ENCODE measurements at regions not wholly inside any gene's neighbourhood (a gene's known extent, or its start where the extent isn't known, plus 50 kb on each side); places are given as distances from the start of the nearest gene placed in this dataset.
A peak's percentile ranks its signal among the peaks of the same experiment; 100 is the strongest.

GRCh38 chr5:44641820-44642219, 166.9 kb upstream of the MRPS30 start:
- no peaks in the 10 kb centered on the region for H3K36me3 Mint-ChIP-seq (ENCODE audit: low read depth)
- WGBS, 2 experiments (ENCODE audit: insufficient coverage in 1 of 2, insufficient read length in 1 of 2): 96 to 100% methylated on average over 1 to 2 of the region's 2 CpGs

GRCh38 chr5:44640945-44641456, 167.7 kb upstream of the MRPS30 start:
- no peak overlapping the region for H3K27ac Mint-ChIP-seq
- no peaks in the 10 kb centered on the region for H3K9me3 Mint-ChIP-seq
- no peaks in the 10 kb centered on the region for H3K27me3 Mint-ChIP-seq (ENCODE audit: insufficient read depth)
- no peak overlapping the region for H3K4me3 ChIP-seq (ENCODE audit: low read length)
- no peak overlapping the region for H3K27ac ChIP-seq (ENCODE audit: low read depth, low read length)
- 88 to 100% methylated on average over 3 to 5 of the region's 5 CpGs for WGBS, 2 experiments (ENCODE audit: insufficient coverage in 1 of 2, insufficient read length in 1 of 2)
- H3K36me3 ChIP-seq (ENCODE audit: control insufficient read depth, insufficient read depth, low read length): no peaks in the 10 kb centered on the region
- no peak for DNase-seq
- no peaks in the 10 kb centered on the region for H3K36me3 Mint-ChIP-seq (ENCODE audit: low read depth)
- TF ChIP-seq CTCF (conservative IDR thresholded peaks at IDR 0.05): no peak
- H3K9ac ChIP-seq (ENCODE audit: extremely low read depth, low read length, poor library complexity, severe bottlenecking): no peak overlapping the region
- no peaks in the 10 kb centered on the region for H3K27me3 ChIP-seq (ENCODE audit: control insufficient read depth, insufficient read depth, low read length, poor library complexity, severe bottlenecking)
- H3K4me1 ChIP-seq (ENCODE audit: control insufficient read depth, insufficient read depth, low read length): peaks cover 1% of the 10 kb centered on the region
- no peak overlapping the region for H3K4me3 Mint-ChIP-seq
- H3K9me3 ChIP-seq (ENCODE audit: control insufficient read depth, low read length): peaks cover 18% of the 10 kb centered on the region
- H3K4me1 Mint-ChIP-seq: peaks cover 14% of the 10 kb centered on the region

More at GRCh38 chr5:44641820-44642219, 166.9 kb upstream of the MRPS30 start:
- Histone ChIP-seq H3K9me3 (ENCODE audit: control insufficient read depth, low read length) (peaks cover 18% of the 10 kb centered on the region), H3K27ac (ENCODE audit: low read depth, low read length) (no peak overlapping the region), H3K4me1 (ENCODE audit: control insufficient read depth, insufficient read depth, low read length) (peaks cover 4% of the 10 kb centered on the region), H3K9ac (ENCODE audit: extremely low read depth, low read length, poor library complexity, severe bottlenecking) (no peak overlapping the region), H3K27me3 (ENCODE audit: control insufficient read depth, insufficient read depth, low read length, poor library complexity, severe bottlenecking) (no peaks in the 10 kb centered on the region), H3K36me3 (ENCODE audit: control insufficient read depth, insufficient read depth, low read length) (no peaks in the 10 kb centered on the region), H3K4me3 (ENCODE audit: low read length) (no peak overlapping the region)
- peaks cover 18% of the 10 kb centered on the region for H3K4me1 Mint-ChIP-seq
- no peak for DNase-seq
- H3K27ac Mint-ChIP-seq: no peak overlapping the region
- no peaks in the 10 kb centered on the region for H3K27me3 Mint-ChIP-seq (ENCODE audit: insufficient read depth)
- H3K4me3 Mint-ChIP-seq: no peak overlapping the region
- no peaks in the 10 kb centered on the region for H3K9me3 Mint-ChIP-seq
- TF ChIP-seq CTCF (conservative IDR thresholded peaks at IDR 0.05): no peak

GRCh38 chr5:44637916-44638869, 170.6 kb upstream of the MRPS30 start:
- Histone ChIP-seq H3K4me3 (ENCODE audit: low read length) (no peak overlapping the region), H3K9me3 (ENCODE audit: control insufficient read depth, low read length) (peaks cover 32% of the 10 kb centered on the region), H3K27me3 (ENCODE audit: control insufficient read depth, insufficient read depth, low read length, poor library complexity, severe bottlenecking) (no peaks in the 10 kb centered on the region), H3K36me3 (ENCODE audit: control insufficient read depth, insufficient read depth, low read length) (no peaks in the 10 kb centered on the region), H3K4me1 (ENCODE audit: control insufficient read depth, insufficient read depth, low read length) (no peaks in the 10 kb centered on the region), H3K9ac (ENCODE audit: extremely low read depth, low read length, poor library complexity, severe bottlenecking) (no peak overlapping the region), H3K27ac (ENCODE audit: low read depth, low read length) (no peak overlapping the region)
- no peak overlapping the region for H3K4me3 Mint-ChIP-seq
- peak; percentile 83 for DNase-seq
- 71 to 76% methylated on average over 9 to 12 of the region's 12 CpGs for WGBS, 2 experiments (ENCODE audit: insufficient coverage in 1 of 2, insufficient read length in 1 of 2)
- no peaks in the 10 kb centered on the region for H3K36me3 Mint-ChIP-seq (ENCODE audit: low read depth)
- peaks cover 7% of the 10 kb centered on the region for H3K4me1 Mint-ChIP-seq
- no peaks in the 10 kb centered on the region for H3K27me3 Mint-ChIP-seq (ENCODE audit: insufficient read depth)
- H3K27ac Mint-ChIP-seq: no peak overlapping the region
- no peaks in the 10 kb centered on the region for H3K9me3 Mint-ChIP-seq
- peak; percentile 41 for TF ChIP-seq CTCF (conservative IDR thresholded peaks at IDR 0.05)
